GM23338 (cell line): ENCODE measurements at regions not wholly inside any gene's neighbourhood (a gene's known extent, or its start where the extent isn't known, plus 50 kb on each side); places are given as distances from the start of the nearest gene placed in this dataset.

Source experiments
- ATAC-seq: fragments of 200-7000 bp; cut with Tn5 transposase; 3 replicates; pipeline ENCODE4 v1.9.1; 2020
- DNase-seq: peaks from one replicate; pipeline ENCODE4 v3.0.0-alpha.2; 2015; ENCODE audit warnings: low spot score
- H2AFZ ChIP-seq: fragments of 200-600 bp; sonication (generic); 2 replicates; pipeline ENCODE4 v1.8.0; 2016; ENCODE audit warnings: antibody characterized with exemption, mild to moderate bottlenecking, moderate library complexity
- H3F3A ChIP-seq: fragments of 200-600 bp; sonication (generic); replicated peaks from 2 replicates; pipeline ENCODE4 v1.8.0; 2017; ENCODE audit warnings: antibody characterized with exemption, mixed run types, low read depth
- H3K27ac ChIP-seq: fragments of 200-600 bp; sonication (generic); 2 replicates; pipeline ENCODE4 v1.6.1; 2016; ENCODE audit warnings: low read depth
- H3K27me3 ChIP-seq: fragments of 200-600 bp; sonication (generic); 2 replicates; pipeline ENCODE4 v1.8.0; 2016; ENCODE audit warnings: mild to moderate bottlenecking, mixed run types, moderate library complexity; ENCODE audit not compliant: insufficient read depth
- H3K36me3 ChIP-seq: fragments of 200-600 bp; sonication (generic); 2 replicates; pipeline ENCODE4 v1.8.0; 2016; ENCODE audit warnings: mild to moderate bottlenecking; ENCODE audit not compliant: insufficient read depth
- H3K4me1 ChIP-seq: fragments of 200-600 bp; sonication (generic); 2 replicates; pipeline ENCODE4 v1.8.0; 2016; ENCODE audit warnings: mild to moderate bottlenecking, moderate library complexity; ENCODE audit not compliant: insufficient read depth
- H3K4me2 ChIP-seq: fragments of 200-600 bp; sonication (generic); 2 replicates; pipeline ENCODE4 v1.7.1; 2017; ENCODE audit warnings: mixed run types
- H3K4me3 ChIP-seq: fragments of 200-600 bp; sonication (generic); 2 replicates; pipeline ENCODE4 v1.6.1; 2016; ENCODE audit warnings: mixed run types
- H3K79me2 ChIP-seq: fragments of 200-600 bp; sonication (generic); replicated peaks from 2 replicates; pipeline ENCODE4 v1.8.0; 2017; ENCODE audit warnings: mild to moderate bottlenecking; ENCODE audit not compliant: insufficient read depth
- H3K9me2 ChIP-seq: fragments of 200-600 bp; sonication (generic); 2 replicates; pipeline ENCODE4 v1.8.0; 2017; ENCODE audit not compliant: insufficient read depth
- H4K20me1 ChIP-seq: fragments of 200-600 bp; sonication (generic); replicated peaks from 2 replicates; pipeline ENCODE4 v1.8.0; 2017; ENCODE audit warnings: mild to moderate bottlenecking; ENCODE audit not compliant: insufficient read depth
- H3K27ac Mint-ChIP-seq: 2 replicates; pipeline ENCODE4 v1.8.0; 2020; ENCODE audit warnings: inconsistent platforms, mild to moderate bottlenecking, moderate library complexity, mixed read lengths
- H3K27me3 Mint-ChIP-seq: 3 replicates; pipeline ENCODE4 v1.8.0; 2022; ENCODE audit warnings: low read depth, mild to moderate bottlenecking, moderate library complexity, mixed read lengths, inconsistent platforms; ENCODE audit not compliant: insufficient read depth, poor library complexity
- H3K36me3 Mint-ChIP-seq: 3 replicates; pipeline ENCODE4 v1.8.0; 2021; ENCODE audit warnings: low read depth, mild to moderate bottlenecking, inconsistent platforms, moderate library complexity, mixed read lengths
- H3K4me1 Mint-ChIP-seq: 3 replicates; pipeline ENCODE4 v1.8.0; 2020; ENCODE audit warnings: mild to moderate bottlenecking, inconsistent platforms, mixed read lengths
- H3K4me3 Mint-ChIP-seq: 3 replicates; pipeline ENCODE4 v1.8.0; 2021; ENCODE audit warnings: moderate library complexity, mild to moderate bottlenecking, inconsistent platforms, mixed read lengths
- H3K9me3 Mint-ChIP-seq: 3 replicates; pipeline ENCODE4 v1.8.0; 2020; ENCODE audit warnings: moderate library complexity, mild to moderate bottlenecking, inconsistent platforms, mixed read lengths
- CTCF ChIP-seq, 2 experiments: fragments of 200-600 bp in 1 of 2; sonication (generic) in 1 of 2; conservative IDR thresholded peaks; 2 replicates each; pipeline versions ENCODE4 v1.5.1 to v1.6.1; 2016 to 2017; ENCODE audit warnings: antibody characterized with exemption in 2 of 2, low read depth in 2 of 2, mild to moderate bottlenecking in 2 of 2, moderate library complexity in 1 of 2
- EZH2 ChIP-seq: fragments of 200-600 bp; sonication (generic); IDR thresholded peaks from one replicate; pipeline ENCODE4 v1.8.0; 2017; ENCODE audit warnings: antibody characterized with exemption, mild to moderate bottlenecking, low read depth; ENCODE audit not compliant: unreplicated experiment
- EZH2phosphoT487 ChIP-seq: fragments of 200-600 bp; sonication (generic); IDR thresholded peaks from one replicate; pipeline ENCODE4 v1.8.1; 2018; ENCODE audit warnings: antibody characterized with exemption; ENCODE audit not compliant: unreplicated experiment
- JUNB ChIP-seq: IDR thresholded peaks from one replicate; pipeline ENCODE4 v1.6.1; 2016; ENCODE audit warnings: antibody characterized with exemption; ENCODE audit not compliant: unreplicated experiment
- REST ChIP-seq: IDR thresholded peaks from one replicate; pipeline ENCODE4 v1.6.1; 2018; ENCODE audit warnings: antibody characterized with exemption; ENCODE audit not compliant: unreplicated experiment
- STAT1 ChIP-seq: IDR thresholded peaks from one replicate; pipeline ENCODE4 v1.6.1; 2016; ENCODE audit warnings: antibody characterized with exemption; ENCODE audit not compliant: unreplicated experiment

DNA sequence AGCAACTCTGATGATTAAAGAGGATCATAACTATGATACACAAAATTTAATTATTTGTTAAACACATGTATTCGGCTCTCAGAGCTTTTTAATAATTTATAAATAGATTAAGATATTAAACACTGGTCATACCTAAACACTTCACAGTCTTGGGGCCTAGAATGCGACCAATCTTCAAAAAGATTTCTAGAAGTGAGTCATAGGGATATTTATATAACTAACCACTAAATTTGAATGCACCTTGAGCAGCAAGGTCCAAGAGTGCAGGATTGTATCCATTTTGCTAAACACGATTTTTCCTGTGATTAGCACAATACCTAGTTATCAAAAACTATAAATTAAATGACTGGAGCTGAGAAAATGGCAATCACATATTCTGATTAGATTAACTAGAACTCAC lies 709.3 kb downstream of the EPHA7 start:
- ATAC-seq = no peak
- no peaks in the 10 kb centered on the region for H4K20me1 ChIP-seq
- no peaks in the 10 kb centered on the region for H3K36me3 Mint-ChIP-seq

GRCh38 chr6:92708945-92709344 lies 710.4 kb downstream of the EPHA7 start:
- H3K79me2 ChIP-seq = no peaks in the 10 kb centered on the region; the same call in 1 of the 2 replicates
- DNase-seq = no peak
- Mint-ChIP-seq H3K27ac (no peak overlapping the region), H3K27me3 (no peaks in the 10 kb centered on the region), H3K9me3 (no peaks in the 10 kb centered on the region), H3K4me3 (no peak overlapping the region), H3K36me3 (no peaks in the 10 kb centered on the region), H3K4me1 (no peaks in the 10 kb centered on the region)
- H3F3A ChIP-seq = no peaks in the 10 kb centered on the region
- H3K9me2 ChIP-seq = no peaks in the 10 kb centered on the region
- H3K4me3 ChIP-seq = no peak overlapping the region
- no peak for ATAC-seq
- H2AFZ ChIP-seq = no peak overlapping the region
- no peaks in the 10 kb centered on the region for H3K4me1 ChIP-seq
- no peaks in the 10 kb centered on the region for H3K27me3 ChIP-seq
- H3K27ac ChIP-seq = no peak overlapping the region
- H4K20me1 ChIP-seq = no peaks in the 10 kb centered on the region
- H3K36me3 ChIP-seq = no peaks in the 10 kb centered on the region
- no peak overlapping the region for H3K4me2 ChIP-seq
- TF ChIP-seq EZH2phosphoT487 (no peak), JUNB (no peak), STAT1 (no peak), CTCF (conservative IDR thresholded peaks at IDR 0.05; ENCODE audit: low read depth in 2 of 2) (no peak), REST (no peak), EZH2 (no peak)

More for the DNA sequence above, 709.3 kb downstream of the EPHA7 start:
- Histone ChIP-seq H3K79me2 (no peaks in the 10 kb centered on the region; the same call in 1 of the 2 replicates), H3K27ac (no peak overlapping the region), H3K9me2 (no peaks in the 10 kb centered on the region), H2AFZ (no peak overlapping the region), H3K36me3 (no peaks in the 10 kb centered on the region), H3K27me3 (no peaks in the 10 kb centered on the region), H3K4me2 (no peak overlapping the region), H3K4me3 (no peak overlapping the region), H3F3A (no peaks in the 10 kb centered on the region), H3K4me1 (peaks cover 4% of the 10 kb centered on the region; the same call in 1 of the 2 replicates)
- DNase-seq = no peak
- H3K4me3 Mint-ChIP-seq = no peak overlapping the region
- no peaks in the 10 kb centered on the region for H3K9me3 Mint-ChIP-seq
- TF ChIP-seq EZH2 (no peak), EZH2phosphoT487 (no peak), CTCF (conservative IDR thresholded peaks at IDR 0.05; ENCODE audit: low read depth in 2 of 2) (no peak)
- no peak overlapping the region for H3K27ac Mint-ChIP-seq
- peaks cover 2% of the 10 kb centered on the region; the same call in 1 of the 3 replicates for H3K4me1 Mint-ChIP-seq
- H3K27me3 Mint-ChIP-seq = no peaks in the 10 kb centered on the region
